Lower lobe of right lung (tissue), 2 donors: ENCODE measurements at regions not wholly inside any gene's neighbourhood (a gene's known extent, or its start where the extent isn't known, plus 50 kb on each side); places are given as distances from the start of the nearest gene placed in this dataset.
"Not testable (repeated sequence)": the region's sequence is repeated elsewhere in the genome, so short reads cannot be mapped to it uniquely, and the experiment has no call there.

Source experiments
- ATAC-seq, 2 donors: fragments of 200-7000 bp; cut with Tn5 transposase; one replicate each; pipeline ENCODE4 v1.9.1; 2020 to 2022; ENCODE audit warnings: mild to moderate bottlenecking in 2 of 2, moderate library complexity in 2 of 2
- DNase-seq: peaks from one replicate; pipeline ENCODE4 v3.0.0-alpha.2; 2020
- H3K27ac ChIP-seq: fragments of 200-600 bp; one replicate; pipeline ENCODE4 v1.8.0; 2022
- H3K27me3 ChIP-seq: fragments of 200-600 bp; one replicate; pipeline ENCODE4 v1.8.0; 2022; ENCODE audit warnings: low read depth
- H3K36me3 ChIP-seq: fragments of 200-600 bp; one replicate; pipeline ENCODE4 v1.8.0; 2022; ENCODE audit warnings: mild to moderate bottlenecking
- H3K4me1 ChIP-seq: fragments of 200-600 bp; one replicate; pipeline ENCODE4 v1.8.0; 2022
- H3K4me3 ChIP-seq: fragments of 200-600 bp; one replicate; pipeline ENCODE4 v1.8.0; 2022; ENCODE audit warnings: mild to moderate bottlenecking
- H3K9me3 ChIP-seq: fragments of 200-600 bp; one replicate; pipeline ENCODE4 v1.8.0; 2022
- intact Hi-C: fragments of 100-400 bp; cut with DNase I; formaldehyde crosslinking; loops from one replicate; pipeline ENCODE4 v1.11.0; 2022
- TF ChIP-seq, protein P1 (sequence below): fragments of 200-600 bp; IDR thresholded peaks from one replicate; pipeline ENCODE4 v1.8.0; 2022; ENCODE audit warnings: antibody characterized with exemption, mild to moderate bottlenecking
- donor health status: DM: no; HTN: yes; CAD: no; lungs with severe emphysema.

DNA sequence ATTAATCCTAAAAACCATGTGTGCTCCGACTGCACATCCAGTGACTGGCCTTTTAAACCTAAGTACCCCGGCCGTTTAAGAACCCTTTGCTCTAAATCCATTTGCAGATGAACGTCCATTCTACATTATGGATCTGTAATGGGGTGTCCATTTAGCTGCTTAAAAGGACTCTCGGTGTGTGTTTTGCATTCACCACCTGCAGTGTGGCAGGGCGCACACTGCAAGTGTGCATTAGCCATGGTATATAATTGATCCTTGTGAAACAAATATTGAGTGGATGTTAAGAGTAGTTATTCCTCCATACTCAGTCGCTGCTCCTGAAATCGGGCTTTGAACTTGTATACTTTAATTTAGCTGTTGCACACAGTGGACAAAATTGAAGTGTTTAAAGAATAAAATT, 190.1 kb upstream of the WWC1 start:
- Histone ChIP-seq H3K9me3 (no peaks in the 10 kb centered on the region), H3K36me3 (no peaks in the 10 kb centered on the region), H3K4me1 (no peaks in the 10 kb centered on the region), H3K27ac (no peak overlapping the region), H3K27me3 (no peaks in the 10 kb centered on the region), H3K4me3 (no peak overlapping the region)
- DNase-seq (no peak), ATAC-seq (no peak)
- intact Hi-C loops = no loop called here
- TF ChIP-seq, protein P1, sequence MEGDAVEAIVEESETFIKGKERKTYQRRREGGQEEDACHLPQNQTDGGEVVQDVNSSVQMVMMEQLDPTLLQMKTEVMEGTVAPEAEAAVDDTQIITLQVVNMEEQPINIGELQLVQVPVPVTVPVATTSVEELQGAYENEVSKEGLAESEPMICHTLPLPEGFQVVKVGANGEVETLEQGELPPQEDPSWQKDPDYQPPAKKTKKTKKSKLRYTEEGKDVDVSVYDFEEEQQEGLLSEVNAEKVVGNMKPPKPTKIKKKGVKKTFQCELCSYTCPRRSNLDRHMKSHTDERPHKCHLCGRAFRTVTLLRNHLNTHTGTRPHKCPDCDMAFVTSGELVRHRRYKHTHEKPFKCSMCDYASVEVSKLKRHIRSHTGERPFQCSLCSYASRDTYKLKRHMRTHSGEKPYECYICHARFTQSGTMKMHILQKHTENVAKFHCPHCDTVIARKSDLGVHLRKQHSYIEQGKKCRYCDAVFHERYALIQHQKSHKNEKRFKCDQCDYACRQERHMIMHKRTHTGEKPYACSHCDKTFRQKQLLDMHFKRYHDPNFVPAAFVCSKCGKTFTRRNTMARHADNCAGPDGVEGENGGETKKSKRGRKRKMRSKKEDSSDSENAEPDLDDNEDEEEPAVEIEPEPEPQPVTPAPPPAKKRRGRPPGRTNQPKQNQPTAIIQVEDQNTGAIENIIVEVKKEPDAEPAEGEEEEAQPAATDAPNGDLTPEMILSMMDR = no peak

GRCh38 chr5:168103018-168103417, 188.4 kb upstream of the WWC1 start:
- intact Hi-C loops, H3K4me3 ChIP-seq: not testable (repeated sequence)

GRCh38 chr5:168104350-168104749, 187.1 kb upstream of the WWC1 start:
- TF ChIP-seq, protein P1 = no peak
- intact Hi-C loops = no loop called here
- no peak overlapping the region for H3K27ac ChIP-seq

More at GRCh38 chr5:168103018-168103417, 188.4 kb upstream of the WWC1 start:
- not testable (repeated sequence) for H3K36me3 ChIP-seq, H3K9me3 ChIP-seq, H3K27me3 ChIP-seq, DNase-seq, H3K27ac ChIP-seq, ATAC-seq, H3K4me1 ChIP-seq

DNA sequence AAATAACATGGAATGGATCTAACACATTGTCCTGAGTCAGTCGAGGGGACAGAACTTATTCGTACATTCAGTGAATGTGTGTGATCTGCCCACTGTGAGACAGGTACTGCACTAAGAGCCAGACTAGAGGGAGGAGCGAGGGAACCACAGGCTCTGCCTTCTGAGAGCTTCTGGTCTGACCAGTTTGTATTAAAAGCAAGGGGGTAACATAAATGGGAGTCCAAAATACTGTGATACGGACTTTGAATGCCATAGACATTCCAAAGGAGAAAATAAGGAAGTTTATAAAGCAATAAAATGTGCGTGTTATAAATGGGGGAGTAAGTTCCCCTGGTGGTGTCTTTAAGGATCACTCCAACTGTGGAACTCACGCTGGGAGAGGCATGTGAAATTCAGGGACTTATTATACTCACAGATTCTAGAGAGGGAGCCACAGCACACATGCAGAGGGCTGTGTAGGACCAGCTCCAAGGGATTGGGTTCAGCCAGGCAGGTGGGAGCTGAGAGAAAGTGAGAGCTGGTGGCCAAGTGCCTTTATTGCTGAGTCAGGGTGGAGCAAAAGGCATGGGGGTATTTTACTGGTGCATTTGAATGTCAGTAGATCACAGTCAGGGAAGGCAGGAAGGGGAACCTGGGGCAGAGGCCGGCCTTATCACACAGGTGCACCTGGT, 186.5 kb upstream of the WWC1 start:
- Histone ChIP-seq H3K9me3 (no peaks in the 10 kb centered on the region), H3K36me3 (no peaks in the 10 kb centered on the region), H3K4me1 (no peaks in the 10 kb centered on the region), H3K4me3 (no peak overlapping the region), H3K27me3 (no peaks in the 10 kb centered on the region), H3K27ac (no peak overlapping the region)
- no peak for ATAC-seq
- no peak for DNase-seq
- intact Hi-C loops = no loop called here
- TF ChIP-seq, protein P1 = no peak

More at GRCh38 chr5:168104350-168104749, 187.1 kb upstream of the WWC1 start:
- Histone ChIP-seq H3K4me1 (no peaks in the 10 kb centered on the region), H3K27me3 (no peaks in the 10 kb centered on the region), H3K9me3 (no peaks in the 10 kb centered on the region), H3K36me3 (no peaks in the 10 kb centered on the region), H3K4me3 (no peak overlapping the region)
- DNase-seq = no peak
- no peak for ATAC-seq

DNA sequence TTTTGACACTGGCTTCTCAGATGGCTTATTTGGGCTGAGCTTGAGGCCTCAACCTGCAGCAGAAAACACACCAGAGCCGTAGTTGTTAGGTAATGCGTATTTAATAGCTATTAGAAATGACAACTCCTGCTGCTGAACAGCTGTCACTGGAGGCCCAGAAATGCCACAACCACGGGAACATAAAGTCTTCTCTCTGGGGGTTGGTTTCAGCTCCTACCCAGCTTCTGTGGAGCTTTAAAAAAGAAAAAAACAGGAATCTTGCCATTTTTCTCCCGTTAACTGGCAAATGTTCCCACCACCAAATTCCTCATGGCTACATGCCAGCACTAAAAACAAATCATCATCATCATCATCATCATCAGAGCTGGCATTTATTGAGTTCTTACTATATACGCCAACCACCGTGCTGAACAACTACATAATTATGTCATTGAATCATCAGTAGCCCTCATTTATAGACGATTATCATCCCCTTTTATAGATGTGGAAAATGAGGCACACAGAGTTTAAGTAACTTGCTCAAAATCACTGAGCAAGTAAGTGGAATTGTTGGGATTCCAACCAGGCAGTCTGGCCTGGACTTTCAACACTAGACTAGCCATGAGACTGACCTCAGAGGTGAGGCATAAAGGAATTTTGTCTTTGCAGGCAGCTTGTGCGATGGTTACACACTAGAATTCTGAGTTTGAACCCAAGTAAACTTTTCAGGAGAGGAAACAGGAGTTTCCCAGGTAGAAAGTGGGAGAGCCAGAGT, 185.3 kb upstream of the WWC1 start:
- Histone ChIP-seq H3K4me3 (no peak overlapping the region), H3K4me1 (no peaks in the 10 kb centered on the region), H3K27ac (no peak overlapping the region), H3K9me3 (no peaks in the 10 kb centered on the region), H3K36me3 (no peaks in the 10 kb centered on the region), H3K27me3 (no peaks in the 10 kb centered on the region)
- TF ChIP-seq, protein P1 = no peak
- no peak for DNase-seq
- intact Hi-C loops = no loop called here
- no peak for ATAC-seq

GRCh38 chr5:168109441-168109840, 182.0 kb upstream of the WWC1 start:
- Histone ChIP-seq H3K36me3 (no peaks in the 10 kb centered on the region), H3K9me3 (no peaks in the 10 kb centered on the region), H3K27me3 (no peaks in the 10 kb centered on the region), H3K4me1 (no peaks in the 10 kb centered on the region), H3K27ac (no peak overlapping the region), H3K4me3 (no peak overlapping the region)
- DNase-seq (no peak), ATAC-seq (no peak)
- intact Hi-C loops = no loop called here
- TF ChIP-seq, protein P1 = no peak
